Upper lobe of left lung (tissue), 4 donors: ENCODE measurements at regions not wholly inside any gene's neighbourhood (a gene's known extent, or its start where the extent isn't known, plus 50 kb on each side); places are given as distances from the start of the nearest gene placed in this dataset.
"Not testable (repeated sequence)": the region's sequence is repeated elsewhere in the genome, so short reads cannot be mapped to it uniquely, and the experiment has no call there.

ENCODE experiments used
- CTCF ChIP-seq, 6 experiments: fragments of 450-650 bp in 4 of 6; fragments of 200-600 bp in 2 of 6; sonication (generic) in 2 of 6; IDR thresholded peaks; one replicate each; pipeline ENCODE4 v1.5.1; 2016 to 2019; ENCODE audit warnings: antibody characterized with exemption in 6 of 6
- POLR2A ChIP-seq, 4 donors: fragments of 450-650 bp; IDR thresholded peaks; one replicate each; pipeline ENCODE4 v1.5.1; 2016 to 2017; ENCODE audit warnings: antibody characterized with exemption in 4 of 4, mild to moderate bottlenecking in 2 of 4

GRCh38 chr15:22174088-22174487 lies 93.8 kb downstream of the OR4M2 start:
- not testable (repeated sequence) for TF ChIP-seq POLR2A, CTCF (IDR thresholded peaks at IDR 0.05)
